Spleen (tissue), 11 donors: ENCODE measurements at regions not wholly inside any gene's neighbourhood (a gene's known extent, or its start where the extent isn't known, plus 50 kb on each side); places are given as distances from the start of the nearest gene placed in this dataset.
"Not testable (repeated sequence)": the region's sequence is repeated elsewhere in the genome, so short reads cannot be mapped to it uniquely, and the experiment has no call there.

ENCODE experiments used
- DNase-seq: peaks from one replicate; pipeline ENCODE4 v3.0.0-alpha.2; 2020
- H3K27ac ChIP-seq, 8 donors: fragments of 200-600 bp; sonication (generic) in 7 of 8; 1 replicate in 4 of 8; 2 replicates in 4 of 8; pipeline versions ENCODE4 v1.5.0 to v1.8.0; 2016 to 2021; ENCODE audit warnings: inconsistent platforms in 4 of 8, mild to moderate bottlenecking in 4 of 8, moderate library complexity in 1 of 8
- H3K27me3 ChIP-seq, 7 donors: fragments of 200-600 bp; sonication (generic) in 6 of 7; replicated peaks in 1 of 7; 1 replicate in 4 of 7; 2 replicates in 3 of 7; pipeline versions ENCODE4 v1.5.0 to v1.8.0; 2016 to 2021; ENCODE audit warnings: inconsistent platforms in 3 of 7, mild to moderate bottlenecking in 1 of 7
- H3K36me3 ChIP-seq, 6 donors: fragments of 200-600 bp; sonication (generic) in 5 of 6; 1 replicate in 4 of 6; 2 replicates in 2 of 6; pipeline versions ENCODE4 v1.5.0 to v1.8.0; 2016 to 2021; ENCODE audit warnings: inconsistent platforms in 2 of 6
- H3K4me1 ChIP-seq, 6 donors: fragments of 200-600 bp; sonication (generic) in 5 of 6; 1 replicate in 3 of 6; 2 replicates in 3 of 6; pipeline versions ENCODE4 v1.5.0 to v1.8.0; 2016 to 2021; ENCODE audit warnings: inconsistent platforms in 3 of 6
- H3K4me3 ChIP-seq, 8 donors: fragments of 200-600 bp; sonication (generic) in 7 of 8; 1 replicate in 4 of 8; 2 replicates in 4 of 8; pipeline versions ENCODE4 v1.5.0 to v1.8.0; 2016 to 2021; ENCODE audit warnings: inconsistent platforms in 4 of 8, mild to moderate bottlenecking in 4 of 8, moderate library complexity in 2 of 8
- H3K9me3 ChIP-seq, 8 donors: fragments of 200-600 bp; sonication (generic) in 7 of 8; 1 replicate in 4 of 8; 2 replicates in 4 of 8; pipeline versions ENCODE4 v1.5.0 to v1.8.0; 2016 to 2021; ENCODE audit warnings: inconsistent platforms in 4 of 8
- POLR2A ChIP-seq, 3 donors: fragments of 450-650 bp; IDR thresholded peaks; one replicate each; pipeline ENCODE4 v1.5.1; 2017; ENCODE audit warnings: antibody characterized with exemption in 3 of 3, mild to moderate bottlenecking in 1 of 3
- POLR2AphosphoS5 ChIP-seq, 3 donors: sonication (generic); formaldehyde crosslinking; IDR thresholded peaks; one replicate each; pipeline ENCODE4 v1.5.1; 2017; ENCODE audit warnings: antibody characterized with exemption in 3 of 3
- WGBS, 5 donors: extraction: QIAGEN DNeasy Blood & Tissue Kit in 3 of 5; methylation state at CpG; one replicate each; pipeline versions ENCODE4 v1.1.5 to v1.1.7; 2013 to 2018; 5-methylcytosine and 5-hydroxymethylcytosine counted together
- intact Hi-C: fragments of 100-400 bp; cut with DNase I; formaldehyde crosslinking; loops from one replicate; pipeline ENCODE4 v1.15.0; 2023; ENCODE audit warnings: low total_unique reads
- TF ChIP-seq, protein P1 (sequence below), 11 experiments: fragments of 200-600 bp in 7 of 11; fragments of 450-650 bp in 4 of 11; sonication (generic) in 4 of 11; IDR thresholded peaks in 8 of 11; conservative IDR thresholded peaks in 3 of 11; 1 replicate in 7 of 11; 2 replicates in 4 of 11; pipeline versions ENCODE4 v1.4.0 to v1.8.0; 2016 to 2021; ENCODE audit warnings: antibody characterized with exemption in 11 of 11, inconsistent platforms in 4 of 11, mild to moderate bottlenecking in 1 of 11
- donor health status: healthy with polysubstance abuse.
- donor health status: DM: no; HTN: no; CAD: no; lungs with moderate emphysema.
- donor health status: DM: no; HTN: no; CAD: no.
- donor health status: Bipolar disorder and iron deficiency.
- donor health status: healthy.
- donor health status: DM: no; HTN: no; CAD: no.
- donor health status: DM: yes; HTN: yes; CAD: no.

- Histone ChIP-seq H3K9me3 (no peaks in the 10 kb centered on the region), H3K27ac (no peak overlapping the region), H3K36me3 (no peaks in the 10 kb centered on the region), H3K4me3 (no peak overlapping the region), H3K4me1 (no peaks in the 10 kb centered on the region), H3K27me3 (no peaks in the 10 kb centered on the region)
- TF ChIP-seq, protein P1, sequence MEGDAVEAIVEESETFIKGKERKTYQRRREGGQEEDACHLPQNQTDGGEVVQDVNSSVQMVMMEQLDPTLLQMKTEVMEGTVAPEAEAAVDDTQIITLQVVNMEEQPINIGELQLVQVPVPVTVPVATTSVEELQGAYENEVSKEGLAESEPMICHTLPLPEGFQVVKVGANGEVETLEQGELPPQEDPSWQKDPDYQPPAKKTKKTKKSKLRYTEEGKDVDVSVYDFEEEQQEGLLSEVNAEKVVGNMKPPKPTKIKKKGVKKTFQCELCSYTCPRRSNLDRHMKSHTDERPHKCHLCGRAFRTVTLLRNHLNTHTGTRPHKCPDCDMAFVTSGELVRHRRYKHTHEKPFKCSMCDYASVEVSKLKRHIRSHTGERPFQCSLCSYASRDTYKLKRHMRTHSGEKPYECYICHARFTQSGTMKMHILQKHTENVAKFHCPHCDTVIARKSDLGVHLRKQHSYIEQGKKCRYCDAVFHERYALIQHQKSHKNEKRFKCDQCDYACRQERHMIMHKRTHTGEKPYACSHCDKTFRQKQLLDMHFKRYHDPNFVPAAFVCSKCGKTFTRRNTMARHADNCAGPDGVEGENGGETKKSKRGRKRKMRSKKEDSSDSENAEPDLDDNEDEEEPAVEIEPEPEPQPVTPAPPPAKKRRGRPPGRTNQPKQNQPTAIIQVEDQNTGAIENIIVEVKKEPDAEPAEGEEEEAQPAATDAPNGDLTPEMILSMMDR (IDR thresholded peaks at IDR 0.05 in 8 of 11, conservative IDR thresholded peaks at IDR 0.05 in 3 of 11): no peak
- no peak for TF ChIP-seq POLR2A (IDR thresholded peaks at IDR 0.05)
- TF ChIP-seq POLR2AphosphoS5 (IDR thresholded peaks at IDR 0.05): no peak
- no peak for DNase-seq
- intact Hi-C loops: no loop called here
These were observed 409.4 kb upstream of the ADGRB3 start for GRCh38 chr6:68225729-68226128.

- intact Hi-C loops: no loop called here
- WGBS, 5 donors: 82 to 92% (median 86%) methylated on average over 2 of the region's 2 CpGs
- no peaks in the 10 kb centered on the region for H3K27me3 ChIP-seq
- H3K36me3 ChIP-seq: no peaks in the 10 kb centered on the region
- no peak for TF ChIP-seq POLR2A (IDR thresholded peaks at IDR 0.05)
- TF ChIP-seq, protein P1 (IDR thresholded peaks at IDR 0.05 in 8 of 11, conservative IDR thresholded peaks at IDR 0.05 in 3 of 11): no peak
- TF ChIP-seq POLR2AphosphoS5 (IDR thresholded peaks at IDR 0.05): no peak
- no peak overlapping the region for H3K4me3 ChIP-seq
- H3K4me1 ChIP-seq: no peaks in the 10 kb centered on the region
- H3K9me3 ChIP-seq: peaks cover 0 to 46% (median 21%) of the 10 kb centered on the region in 8 donors
- H3K27ac ChIP-seq: no peak overlapping the region
- DNase-seq: no peak
These were observed 423.8 kb upstream of the ADGRB3 start for GRCh38 chr6:68211242-68211795.

DNA sequence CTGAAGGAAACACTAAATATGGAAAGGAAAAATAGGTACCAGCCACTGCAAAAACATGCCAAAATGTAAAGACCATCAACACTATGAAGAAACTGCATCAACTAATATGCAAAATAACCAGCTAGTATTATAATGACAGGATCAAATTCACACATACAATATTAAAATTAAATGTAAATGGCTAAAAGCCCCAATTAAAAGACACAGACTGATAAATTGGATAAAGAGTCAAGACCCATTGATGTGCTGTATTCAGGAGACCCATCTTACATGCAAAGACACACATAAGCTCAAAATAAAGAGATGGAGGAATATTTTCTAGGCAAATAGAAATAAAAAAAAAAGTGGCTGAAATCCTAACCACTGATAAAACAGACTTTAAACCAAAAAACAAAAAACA lies 427.5 kb upstream of the ADGRB3 start:
- peaks cover 0 to 53% (median 19%) of the 10 kb centered on the region in 8 donors for H3K9me3 ChIP-seq
- DNase-seq, H3K27me3 ChIP-seq, H3K4me1 ChIP-seq, H3K4me3 ChIP-seq, intact Hi-C loops, H3K27ac ChIP-seq, H3K36me3 ChIP-seq: not testable (repeated sequence)

GRCh38 chr6:68200929-68201328 lies 434.2 kb upstream of the ADGRB3 start:
- no peak overlapping the region for H3K4me3 ChIP-seq
- H3K36me3 ChIP-seq: no peaks in the 10 kb centered on the region
- no peaks in the 10 kb centered on the region for H3K27me3 ChIP-seq
- peaks cover 0 to 42% (median 12%) of the 10 kb centered on the region in 8 donors for H3K9me3 ChIP-seq
- intact Hi-C loops: no loop called here
- no peaks in the 10 kb centered on the region for H3K4me1 ChIP-seq
- no peak for DNase-seq
- H3K27ac ChIP-seq: no peak overlapping the region
- TF ChIP-seq POLR2AphosphoS5 (IDR thresholded peaks at IDR 0.05): no peak

DNA sequence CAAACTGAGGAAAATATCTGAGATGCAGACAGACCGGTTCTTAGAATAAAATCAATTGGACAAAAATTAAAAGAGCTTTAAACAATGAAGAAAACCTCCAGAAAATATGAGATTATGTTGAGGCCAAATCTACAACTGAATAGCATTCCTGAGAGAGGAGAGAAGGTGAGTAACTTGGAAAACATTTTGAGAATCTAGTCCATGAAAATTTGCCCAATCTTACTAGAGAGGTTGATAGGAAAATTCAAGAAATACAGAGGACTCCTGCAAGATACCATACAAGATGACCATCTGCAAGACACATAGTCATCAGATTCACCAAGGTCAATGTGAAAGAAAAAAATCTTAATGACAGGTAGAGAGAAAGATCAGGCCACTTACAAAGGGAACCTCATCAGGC lies 437.7 kb upstream of the ADGRB3 start:
- TF ChIP-seq POLR2AphosphoS5 (IDR thresholded peaks at IDR 0.05): no peak
- TF ChIP-seq, protein P1 (IDR thresholded peaks at IDR 0.05 in 8 of 11, conservative IDR thresholded peaks at IDR 0.05 in 3 of 11): no peak
- TF ChIP-seq POLR2A (IDR thresholded peaks at IDR 0.05): no peak
- DNase-seq: no peak
- no peak overlapping the region for H3K4me3 ChIP-seq
- H3K4me1 ChIP-seq: no peaks in the 10 kb centered on the region
- intact Hi-C loops: no loop called here
- H3K36me3 ChIP-seq: no peaks in the 10 kb centered on the region
- H3K9me3 ChIP-seq: peaks cover 0 to 44% (median 11%) of the 10 kb centered on the region in 8 donors
- H3K27me3 ChIP-seq: no peaks in the 10 kb centered on the region
- WGBS, 5 donors: 80 to 95% (median 86%) methylated on average over 1 of the region's 1 CpG
- no peak overlapping the region for H3K27ac ChIP-seq
